ENCODE measurements at regions not wholly inside any gene's neighbourhood (a gene's known extent, or its start where the extent isn't known, plus 50 kb on each side); places are given as distances from the start of the nearest gene placed in this dataset.

DNA sequence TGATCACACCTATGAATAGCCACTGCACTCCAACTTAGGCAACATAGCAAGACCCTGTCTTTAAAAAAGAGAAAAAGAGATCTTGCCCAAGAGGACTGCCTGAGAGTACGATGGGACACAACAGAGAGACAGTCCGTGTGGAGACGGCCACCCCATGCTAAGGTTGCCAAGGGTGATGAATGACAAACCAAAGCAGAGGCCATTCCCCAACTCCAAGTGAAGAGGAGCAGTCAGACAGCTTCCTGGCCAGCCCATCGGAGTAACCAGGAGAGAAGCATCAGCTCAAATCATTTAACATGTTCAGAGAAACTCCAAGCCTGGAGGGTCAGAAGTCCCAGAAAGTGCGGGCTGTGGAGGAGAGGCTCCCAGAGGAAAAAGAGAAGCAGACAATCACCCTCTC is 63.9 kb upstream of the SUB1 start:
- Histone ChIP-seq H3K79me2 (ENCODE audit: insufficient read depth, low read length) (no peaks in the 10 kb centered on the region), H3K27me3 (ENCODE audit: insufficient read depth, low read length) (no peaks in the 10 kb centered on the region), H3K9ac (ENCODE audit: low read length) (no peak overlapping the region), H3K9me2 (ENCODE audit: insufficient read depth) (no peaks in the 10 kb centered on the region), H3K9me3 (ENCODE audit: control insufficient read depth in 1 of 2, insufficient read depth in 1 of 2, low read depth in 1 of 2, low read length in 2 of 2) (no peaks in the 10 kb centered on the region), H3K36me3 (ENCODE audit: control insufficient read depth in 1 of 2, insufficient read depth in 2 of 2, low read length in 2 of 2) (no peaks in the 10 kb centered on the region), H4K20me1 (ENCODE audit: insufficient read depth) (no peaks in the 10 kb centered on the region), H3K4me3 (replicated peaks in 1 of 2; ENCODE audit: low read depth in 1 of 2, low read length in 2 of 2) (no peak overlapping the region), H2AFZ (ENCODE audit: low read depth, low read length, poor library complexity, severe bottlenecking) (no peak overlapping the region), H3K4me2 (ENCODE audit: low read length) (no peak overlapping the region), H3K4me1 (ENCODE audit: control insufficient read depth in 1 of 2, insufficient read depth in 2 of 2, low read length in 2 of 2) (no peaks in the 10 kb centered on the region), H3K27ac (ENCODE audit: low read depth, low read length) (no peak overlapping the region)
- TF ChIP-seq YY1 (IDR thresholded peaks at IDR 0.05; ENCODE audit: extremely low read depth, insufficient replicate concordance, low read depth, low read length) = no peak
- no peak for TF ChIP-seq POLR2AphosphoS5 (IDR thresholded peaks at IDR 0.05; ENCODE audit: low read depth, low read length)
- TF ChIP-seq FOSL1 (IDR thresholded peaks at IDR 0.05; ENCODE audit: low read depth) = no peak
- no peak for TF ChIP-seq ATF3 (IDR thresholded peaks at IDR 0.05)
- no peak for TF ChIP-seq SIN3A (IDR thresholded peaks at IDR 0.05; ENCODE audit: low read depth)
- TF ChIP-seq MAX (IDR thresholded peaks at IDR 0.05) = no peak
- TF ChIP-seq, protein P1, sequence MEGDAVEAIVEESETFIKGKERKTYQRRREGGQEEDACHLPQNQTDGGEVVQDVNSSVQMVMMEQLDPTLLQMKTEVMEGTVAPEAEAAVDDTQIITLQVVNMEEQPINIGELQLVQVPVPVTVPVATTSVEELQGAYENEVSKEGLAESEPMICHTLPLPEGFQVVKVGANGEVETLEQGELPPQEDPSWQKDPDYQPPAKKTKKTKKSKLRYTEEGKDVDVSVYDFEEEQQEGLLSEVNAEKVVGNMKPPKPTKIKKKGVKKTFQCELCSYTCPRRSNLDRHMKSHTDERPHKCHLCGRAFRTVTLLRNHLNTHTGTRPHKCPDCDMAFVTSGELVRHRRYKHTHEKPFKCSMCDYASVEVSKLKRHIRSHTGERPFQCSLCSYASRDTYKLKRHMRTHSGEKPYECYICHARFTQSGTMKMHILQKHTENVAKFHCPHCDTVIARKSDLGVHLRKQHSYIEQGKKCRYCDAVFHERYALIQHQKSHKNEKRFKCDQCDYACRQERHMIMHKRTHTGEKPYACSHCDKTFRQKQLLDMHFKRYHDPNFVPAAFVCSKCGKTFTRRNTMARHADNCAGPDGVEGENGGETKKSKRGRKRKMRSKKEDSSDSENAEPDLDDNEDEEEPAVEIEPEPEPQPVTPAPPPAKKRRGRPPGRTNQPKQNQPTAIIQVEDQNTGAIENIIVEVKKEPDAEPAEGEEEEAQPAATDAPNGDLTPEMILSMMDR (IDR thresholded peaks at IDR 0.05 in 2 of 3, conservative IDR thresholded peaks at IDR 0.05 in 1 of 3; ENCODE audit: borderline replicate concordance in 1 of 3, insufficient read depth in 1 of 3, low read depth in 2 of 3, low read length in 2 of 3) = no peak
- TF ChIP-seq, protein P2, sequence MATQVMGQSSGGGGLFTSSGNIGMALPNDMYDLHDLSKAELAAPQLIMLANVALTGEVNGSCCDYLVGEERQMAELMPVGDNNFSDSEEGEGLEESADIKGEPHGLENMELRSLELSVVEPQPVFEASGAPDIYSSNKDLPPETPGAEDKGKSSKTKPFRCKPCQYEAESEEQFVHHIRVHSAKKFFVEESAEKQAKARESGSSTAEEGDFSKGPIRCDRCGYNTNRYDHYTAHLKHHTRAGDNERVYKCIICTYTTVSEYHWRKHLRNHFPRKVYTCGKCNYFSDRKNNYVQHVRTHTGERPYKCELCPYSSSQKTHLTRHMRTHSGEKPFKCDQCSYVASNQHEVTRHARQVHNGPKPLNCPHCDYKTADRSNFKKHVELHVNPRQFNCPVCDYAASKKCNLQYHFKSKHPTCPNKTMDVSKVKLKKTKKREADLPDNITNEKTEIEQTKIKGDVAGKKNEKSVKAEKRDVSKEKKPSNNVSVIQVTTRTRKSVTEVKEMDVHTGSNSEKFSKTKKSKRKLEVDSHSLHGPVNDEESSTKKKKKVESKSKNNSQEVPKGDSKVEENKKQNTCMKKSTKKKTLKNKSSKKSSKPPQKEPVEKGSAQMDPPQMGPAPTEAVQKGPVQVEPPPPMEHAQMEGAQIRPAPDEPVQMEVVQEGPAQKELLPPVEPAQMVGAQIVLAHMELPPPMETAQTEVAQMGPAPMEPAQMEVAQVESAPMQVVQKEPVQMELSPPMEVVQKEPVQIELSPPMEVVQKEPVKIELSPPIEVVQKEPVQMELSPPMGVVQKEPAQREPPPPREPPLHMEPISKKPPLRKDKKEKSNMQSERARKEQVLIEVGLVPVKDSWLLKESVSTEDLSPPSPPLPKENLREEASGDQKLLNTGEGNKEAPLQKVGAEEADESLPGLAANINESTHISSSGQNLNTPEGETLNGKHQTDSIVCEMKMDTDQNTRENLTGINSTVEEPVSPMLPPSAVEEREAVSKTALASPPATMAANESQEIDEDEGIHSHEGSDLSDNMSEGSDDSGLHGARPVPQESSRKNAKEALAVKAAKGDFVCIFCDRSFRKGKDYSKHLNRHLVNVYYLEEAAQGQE (IDR thresholded peaks at IDR 0.05; ENCODE audit: low read depth) = no peak
- TF ChIP-seq ZNF274 (IDR thresholded peaks at IDR 0.05; ENCODE audit: low read depth, low read length) = no peak
- no peak for TF ChIP-seq EZH2phosphoT487 (IDR thresholded peaks at IDR 0.05; ENCODE audit: borderline replicate concordance)
- no peak for TF ChIP-seq CEBPB (IDR thresholded peaks at IDR 0.05; ENCODE audit: low read depth)
- TF ChIP-seq EZH2 (IDR thresholded peaks at IDR 0.05) = no peak
- no peak for TF ChIP-seq CBX3 (IDR thresholded peaks at IDR 0.05; ENCODE audit: low read depth)
- no peak for TF ChIP-seq TCF7L2 (IDR thresholded peaks at IDR 0.05; ENCODE audit: borderline replicate concordance, extremely low read depth, insufficient read depth, insufficient read length)
- no peak for TF ChIP-seq ZFX (IDR thresholded peaks at IDR 0.05)
- no peak for TF ChIP-seq POLR2A (IDR thresholded peaks at IDR 0.05; ENCODE audit: borderline replicate concordance, extremely low read depth, insufficient read depth, insufficient read length)
- TF ChIP-seq, protein P3, sequence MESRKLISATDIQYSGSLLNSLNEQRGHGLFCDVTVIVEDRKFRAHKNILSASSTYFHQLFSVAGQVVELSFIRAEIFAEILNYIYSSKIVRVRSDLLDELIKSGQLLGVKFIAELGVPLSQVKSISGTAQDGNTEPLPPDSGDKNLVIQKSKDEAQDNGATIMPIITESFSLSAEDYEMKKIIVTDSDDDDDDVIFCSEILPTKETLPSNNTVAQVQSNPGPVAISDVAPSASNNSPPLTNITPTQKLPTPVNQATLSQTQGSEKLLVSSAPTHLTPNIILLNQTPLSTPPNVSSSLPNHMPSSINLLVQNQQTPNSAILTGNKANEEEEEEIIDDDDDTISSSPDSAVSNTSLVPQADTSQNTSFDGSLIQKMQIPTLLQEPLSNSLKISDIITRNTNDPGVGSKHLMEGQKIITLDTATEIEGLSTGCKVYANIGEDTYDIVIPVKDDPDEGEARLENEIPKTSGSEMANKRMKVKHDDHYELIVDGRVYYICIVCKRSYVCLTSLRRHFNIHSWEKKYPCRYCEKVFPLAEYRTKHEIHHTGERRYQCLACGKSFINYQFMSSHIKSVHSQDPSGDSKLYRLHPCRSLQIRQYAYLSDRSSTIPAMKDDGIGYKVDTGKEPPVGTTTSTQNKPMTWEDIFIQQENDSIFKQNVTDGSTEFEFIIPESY (IDR thresholded peaks at IDR 0.05; ENCODE audit: extremely low read depth, insufficient replicate concordance, low read length) = no peak
- no peak for TF ChIP-seq EGR1 (IDR thresholded peaks at IDR 0.05; ENCODE audit: low read depth)
- TF ChIP-seq SRF (IDR thresholded peaks at IDR 0.05; ENCODE audit: low read depth) = no peak
- TF ChIP-seq JUND (IDR thresholded peaks at IDR 0.05) = no peak
- no peak for ATAC-seq
- DNase-seq (ENCODE audit: low read depth, low spot score) = no peak
- BruUV-seq (replicated peaks) = no TSS peak
- ChIA-PET CTCF (interaction anchor here (1.5 kb wide), 1 partner anchor 69 kb away, joined by 4 read pairs; no protein-coding TSS in a partner anchor), POLR2A (no interaction called here), RAD21 (ENCODE audit: low non-redundant PET in 1 of 2, low total read pairs in 2 of 2, uncharacterized antibody in 2 of 2, unreplicated experiment in 2 of 2) (no interaction called here)
- intact Hi-C loops (cut with micrococcal nuclease) = no loop called here

Data from HCT116 (cell line).